RKO (cell line): ENCODE measurements at regions not wholly inside any gene's neighbourhood (a gene's known extent, or its start where the extent isn't known, plus 50 kb on each side); places are given as distances from the start of the nearest gene placed in this dataset.

Experiments used
- DNase-seq: peaks from one replicate; pipeline ENCODE4 v3.0.0-alpha.2; 2016; ENCODE audit warnings: low spot score

GRCh38 chr20:63128367-63128766, 87.6 kb downstream of the YTHDF1 start:
- DNase-seq: no peak

GRCh38 chr20:63127700-63128364, 88.1 kb downstream of the YTHDF1 start:
- no peak for DNase-seq

- DNase-seq: no peak
These were observed 88.8 kb downstream of the YTHDF1 start for GRCh38 chr20:63126876-63127699.

GRCh38 chr20:63125838-63126601, 89.9 kb downstream of the YTHDF1 start:
- no peak for DNase-seq

- no peak for DNase-seq
These were observed 90.4 kb downstream of the YTHDF1 start for GRCh38 chr20:63125581-63125837.

- DNase-seq: no peak
These were observed 91.0 kb downstream of the YTHDF1 start for GRCh38 chr20:63124782-63125580.

GRCh38 chr20:63124092-63124781, 91.7 kb downstream of the YTHDF1 start:
- DNase-seq: peak; percentile 82

- DNase-seq: no peak
These were observed 92.6 kb downstream of the YTHDF1 start for GRCh38 chr20:63123331-63123741.

GRCh38 chr20:63122626-63123025, 93.3 kb downstream of the YTHDF1 start:
- no peak for DNase-seq

GRCh38 chr20:63121749-63122405, 94.1 kb downstream of the YTHDF1 start:
- DNase-seq: no peak

GRCh38 chr20:63121246-63121645, 94.7 kb downstream of the YTHDF1 start:
- DNase-seq: no peak

- no peak for DNase-seq
These were observed 95.2 kb downstream of the YTHDF1 start for GRCh38 chr20:63120808-63121090.

- DNase-seq: no peak
These were observed 95.7 kb downstream of the YTHDF1 start for GRCh38 chr20:63119963-63120807.

- DNase-seq: no peak
These were observed 96.6 kb downstream of the YTHDF1 start for GRCh38 chr20:63119121-63119962.

GRCh38 chr20:63118303-63119120, 97.4 kb downstream of the YTHDF1 start:
- no peak for DNase-seq

- DNase-seq: no peak
These were observed 98.1 kb downstream of the YTHDF1 start for GRCh38 chr20:63117661-63118302.

- DNase-seq: no peak
These were observed 98.8 kb downstream of the YTHDF1 start for GRCh38 chr20:63117151-63117550.
